HG03575 (cell line): ENCODE measurements at regions not wholly inside any gene's neighbourhood (a gene's known extent, or its start where the extent isn't known, plus 50 kb on each side); places are given as distances from the start of the nearest gene placed in this dataset.
"Not testable (repeated sequence)": the region's sequence is repeated elsewhere in the genome, so short reads cannot be mapped to it uniquely, and the experiment has no call there.

Experiments
- ATAC-seq: cut with Tn5 transposase; IDR thresholded peaks from one replicate; pipeline ENCODE4 v1.9.1; 2021; ENCODE audit not compliant: unreplicated experiment, insufficient number of reproducible peaks, low FRiP score; ENCODE audit errors: extremely low read depth

GRCh38 chr21:14833666-14834351 is 231.0 kb downstream of the NRIP1 start:
- no peak for ATAC-seq

GRCh38 chr21:14833241-14833640 is 231.6 kb downstream of the NRIP1 start:
- no peak for ATAC-seq

- ATAC-seq, result no peak
These were observed 234.5 kb downstream of the NRIP1 start for GRCh38 chr21:14830307-14830706.

DNA sequence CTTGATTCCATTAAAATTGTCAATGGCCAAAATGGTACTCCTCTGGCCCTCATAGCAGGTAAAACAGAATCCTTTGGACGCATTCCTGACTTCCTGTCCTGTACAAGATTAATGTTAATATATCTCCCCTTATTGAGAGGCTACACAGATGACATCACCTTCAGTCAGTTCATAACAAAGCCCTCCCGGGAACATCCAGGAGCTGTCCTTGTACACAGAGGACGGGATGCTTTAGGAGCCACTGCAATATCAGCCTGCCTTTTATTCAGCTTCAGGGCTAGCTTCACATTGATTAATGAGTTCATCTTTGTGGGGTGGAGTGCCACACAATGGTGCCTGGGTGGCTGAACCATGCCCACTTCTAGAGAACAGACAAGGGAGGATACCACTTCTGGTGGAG is 235.1 kb downstream of the NRIP1 start:
- no peak for ATAC-seq

DNA sequence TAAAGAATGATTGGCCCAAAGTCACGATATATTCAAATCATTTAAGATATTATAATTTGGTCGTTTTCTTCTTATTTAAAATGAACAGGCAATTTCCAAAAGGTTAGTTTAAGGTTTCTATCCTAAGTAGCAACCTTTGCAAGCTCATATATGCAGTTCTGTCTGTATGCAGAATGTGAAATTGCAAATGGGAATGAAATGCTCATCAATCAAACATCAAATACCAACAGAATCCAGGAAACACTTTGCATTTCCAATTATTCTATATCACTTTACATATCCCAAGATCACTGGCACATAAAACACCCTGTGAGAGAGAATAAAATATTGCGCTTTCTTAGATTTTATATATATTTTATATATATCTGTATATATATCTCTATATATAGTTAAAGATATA is 237.3 kb downstream of the NRIP1 start:
- ATAC-seq, result no peak

GRCh38 chr21:14826630-14827029 is 238.2 kb downstream of the NRIP1 start:
- ATAC-seq, result no peak

GRCh38 chr21:14825514-14825974 is 239.3 kb downstream of the NRIP1 start:
- peak; percentile 55 for ATAC-seq

- no peak for ATAC-seq
These were observed 240.7 kb downstream of the NRIP1 start for GRCh38 chr21:14824126-14824525.

DNA sequence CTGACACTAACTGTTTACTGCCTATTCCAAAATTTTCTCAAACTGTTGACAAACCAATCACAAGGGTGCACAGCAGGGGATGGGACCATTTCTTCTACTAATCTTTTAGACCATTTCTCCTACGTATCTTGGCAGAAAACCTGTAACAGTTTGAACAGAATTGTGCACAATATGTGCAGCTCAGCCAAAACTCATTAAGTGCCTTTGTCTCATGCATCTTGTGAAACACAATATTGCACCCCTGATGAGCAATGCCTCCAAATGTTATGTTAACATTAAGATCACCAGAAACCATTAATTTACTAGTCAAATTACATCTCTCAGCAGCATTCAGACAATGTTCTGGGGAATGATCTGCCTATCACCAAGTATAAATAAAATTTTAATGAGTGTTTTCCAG is 247.5 kb downstream of the NRIP1 start:
- no peak for ATAC-seq

DNA sequence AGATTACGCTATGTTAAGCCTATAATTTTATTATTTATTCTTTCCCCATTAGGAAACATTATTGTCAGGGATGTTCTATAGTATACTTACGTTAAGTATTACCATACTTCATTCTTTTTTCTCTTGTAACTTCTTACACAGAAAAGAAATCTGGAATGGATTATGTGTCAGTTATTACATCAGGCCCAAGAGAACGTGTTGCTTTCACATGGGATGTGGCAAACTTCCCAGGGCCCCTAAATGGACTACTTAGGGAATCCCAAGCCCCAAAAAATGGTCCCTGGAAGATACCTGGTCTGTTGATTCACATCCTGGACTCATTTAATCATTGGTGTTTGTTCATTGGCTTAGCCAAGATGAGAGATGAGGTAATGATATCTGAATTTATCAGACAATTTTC is 249.8 kb downstream of the NRIP1 start:
- no peak for ATAC-seq

GRCh38 chr21:14814282-14814681 is 250.5 kb downstream of the NRIP1 start:
- no peak for ATAC-seq

DNA sequence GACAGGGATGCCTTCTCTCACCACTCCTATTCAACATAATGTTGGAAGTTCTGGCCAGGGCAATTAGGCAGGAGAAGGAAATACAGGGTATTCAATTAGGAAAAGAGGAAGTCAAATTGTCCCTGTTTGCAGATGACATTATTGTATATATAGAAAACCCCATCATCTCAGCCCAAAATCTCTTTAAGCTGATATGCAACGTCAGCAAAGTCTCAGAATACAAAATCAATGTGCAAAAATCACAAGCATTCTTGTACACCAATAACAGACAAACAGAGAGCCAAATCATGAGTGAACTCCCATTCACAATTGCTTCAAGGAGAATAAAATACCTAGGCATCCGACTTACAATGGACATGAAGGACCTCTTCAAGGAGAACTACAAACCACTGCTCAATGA is 258.1 kb upstream of the SAMSN1 start:
- not testable (repeated sequence) for ATAC-seq

- ATAC-seq, result no peak
These were observed 251.4 kb upstream of the SAMSN1 start for GRCh38 chr21:14797543-14797942.

- ATAC-seq, result no peak
These were observed 241.2 kb upstream of the SAMSN1 start for GRCh38 chr21:14787312-14787711.

DNA sequence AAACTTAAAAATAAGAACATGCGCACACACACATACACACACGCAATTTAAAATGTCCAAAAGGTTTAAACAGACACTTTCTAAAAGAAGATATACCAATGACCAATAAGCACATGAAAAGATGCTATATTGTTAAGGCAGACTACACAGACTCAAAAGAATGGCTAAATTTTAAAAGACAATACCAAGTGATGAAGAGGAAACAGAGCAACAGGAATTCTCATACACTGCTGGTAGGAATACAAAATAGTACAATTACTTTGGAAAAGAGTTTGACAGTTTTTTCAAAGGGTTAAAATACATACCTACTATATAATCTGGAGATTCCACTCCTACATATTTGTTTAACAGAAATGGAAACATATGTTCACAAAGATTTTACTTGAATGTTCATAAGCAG is 239.6 kb upstream of the SAMSN1 start:
- no peak for ATAC-seq

DNA sequence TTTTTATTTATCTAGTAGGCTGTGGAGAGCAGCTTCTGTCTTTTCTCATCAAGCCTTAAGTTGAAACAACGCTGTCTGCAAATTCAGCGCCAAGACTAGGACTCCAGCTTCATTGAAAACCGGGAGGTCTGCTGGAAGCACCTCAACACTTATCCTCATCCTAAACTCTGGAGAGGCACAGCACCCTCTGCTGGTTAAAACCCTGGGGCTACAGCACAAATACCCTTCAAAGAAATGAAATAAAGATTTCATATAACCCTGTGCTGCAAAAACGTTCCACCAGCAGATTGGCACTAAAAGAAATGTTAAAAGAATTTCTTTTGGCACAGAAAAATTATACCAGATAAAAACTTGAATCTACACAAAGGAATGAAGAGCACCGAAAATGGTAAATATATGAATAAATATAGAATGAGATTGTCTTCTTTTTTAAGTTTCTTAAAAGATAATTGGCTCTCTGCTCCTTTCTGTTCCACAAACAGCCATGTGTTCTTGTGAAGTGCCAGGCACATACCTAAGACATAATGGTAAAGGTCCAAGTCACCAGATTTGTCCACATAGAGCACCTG is 227.7 kb upstream of the SAMSN1 start:
- ATAC-seq, result no peak

- ATAC-seq, result no peak
These were observed 225.5 kb upstream of the SAMSN1 start for GRCh38 chr21:14771593-14771992.

DNA sequence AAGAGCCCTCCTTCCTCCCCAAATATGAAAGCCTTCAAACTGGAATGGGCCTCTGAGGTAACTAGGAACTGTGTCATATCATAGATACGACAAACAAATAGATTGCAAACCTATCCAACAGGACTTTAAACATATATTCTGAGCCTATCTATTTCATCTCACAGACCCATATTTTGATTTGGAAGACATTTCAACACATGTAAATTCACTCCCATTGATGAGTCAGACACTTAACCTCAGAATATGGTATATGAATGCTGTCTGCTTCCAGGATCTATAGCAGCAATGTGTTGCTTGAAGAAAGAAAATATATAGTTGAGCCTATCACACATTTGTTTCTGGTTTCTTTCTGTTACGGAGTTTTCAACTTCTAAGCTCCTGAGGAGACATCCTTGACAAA is 221.9 kb upstream of the SAMSN1 start:
- ATAC-seq, result no peak

GRCh38 chr21:14767192-14767852 is 221.2 kb upstream of the SAMSN1 start:
- no peak for ATAC-seq

GRCh38 chr21:14766241-14766640 is 220.1 kb upstream of the SAMSN1 start:
- ATAC-seq, result no peak
